DOHH2 (cell line): ENCODE measurements at regions not wholly inside any gene's neighbourhood (a gene's known extent, or its start where the extent isn't known, plus 50 kb on each side); places are given as distances from the start of the nearest gene placed in this dataset.

Experiments used
- H3F3A ChIP-seq: fragments of 200-600 bp; sonication (generic), shearing (Covaris generic); 2 replicates; pipeline ENCODE4 v1.6.0; 2016; ENCODE audit warnings: antibody characterized with exemption, mild to moderate bottlenecking; ENCODE audit not compliant: control insufficient read depth, insufficient read depth
- H3K27ac ChIP-seq: fragments of 200-600 bp; sonication (generic); 2 replicates; pipeline ENCODE4 v1.5.1; 2014; ENCODE audit warnings: low read depth, mild to moderate bottlenecking, low read length, moderate library complexity
- H3K27me3 ChIP-seq: fragments of 200-600 bp; sonication (generic); 2 replicates; pipeline ENCODE4 v1.6.1; 2014; ENCODE audit warnings: mild to moderate bottlenecking, low read length, mixed read lengths; ENCODE audit not compliant: control insufficient read depth
- H3K36me3 ChIP-seq: fragments of 200-600 bp; sonication (generic); 2 replicates; pipeline ENCODE4 v1.6.1; 2014; ENCODE audit warnings: mild to moderate bottlenecking, low read length, moderate library complexity, mixed read lengths; ENCODE audit not compliant: control insufficient read depth
- H3K4me1 ChIP-seq: fragments of 200-600 bp; sonication (generic); 2 replicates; pipeline ENCODE4 v1.6.1; 2014; ENCODE audit warnings: mild to moderate bottlenecking, low read length, mixed read lengths; ENCODE audit not compliant: control insufficient read depth
- H3K4me2 ChIP-seq: fragments of 200-600 bp; sonication (generic); 2 replicates; pipeline ENCODE4 v1.6.0; 2014; ENCODE audit warnings: mild to moderate bottlenecking, low read length, moderate library complexity
- H3K4me3 ChIP-seq: fragments of 200-600 bp; sonication (generic); 2 replicates; pipeline ENCODE4 v1.5.1; 2014; ENCODE audit warnings: mild to moderate bottlenecking, low read length, mixed read lengths
- H3K79me2 ChIP-seq: fragments of 200-600 bp; sonication (generic); 2 replicates; pipeline ENCODE4 v1.6.1; 2014; ENCODE audit warnings: mild to moderate bottlenecking, low read length, mixed read lengths; ENCODE audit not compliant: control insufficient read depth
- H3K9me2 ChIP-seq: fragments of 200-600 bp; sonication (generic); replicated peaks from 2 replicates; pipeline ENCODE4 v1.6.1; 2014; ENCODE audit warnings: mild to moderate bottlenecking, low read length, mixed read lengths; ENCODE audit not compliant: control insufficient read depth
- H3K9me3 ChIP-seq: fragments of 200-600 bp; sonication (generic); 2 replicates; pipeline ENCODE4 v1.6.1; 2014; ENCODE audit warnings: antibody characterized with exemption, low read length, mixed read lengths; ENCODE audit not compliant: control insufficient read depth, insufficient read depth
- H4K20me1 ChIP-seq: fragments of 200-600 bp; sonication (generic); 2 replicates; pipeline ENCODE4 v1.6.0; 2014; ENCODE audit warnings: low read depth, mild to moderate bottlenecking, antibody characterized with exemption, low read length, moderate library complexity; ENCODE audit not compliant: control insufficient read depth, insufficient read depth
- CTCF ChIP-seq: fragments of 200-600 bp; sonication (generic); IDR thresholded peaks from one replicate; pipeline ENCODE4 v1.5.1; 2014; ENCODE audit warnings: antibody characterized with exemption, mild to moderate bottlenecking, low read depth, low read length; ENCODE audit not compliant: poor library complexity, severe bottlenecking
- EZH2phosphoT487 ChIP-seq: fragments of 200-600 bp; sonication (generic); IDR thresholded peaks from 2 replicates; pipeline ENCODE4 v1.6.1; 2017; ENCODE audit warnings: borderline replicate concordance, mild to moderate bottlenecking, antibody characterized with exemption, low read length, moderate library complexity, mixed read lengths

- no peak overlapping the region for H3K27ac ChIP-seq
- no peak overlapping the region for H3K4me3 ChIP-seq
- H3K27me3 ChIP-seq, result peaks cover 6% of the 10 kb centered on the region
- H3K4me1 ChIP-seq, result peaks cover 6% of the 10 kb centered on the region
- no peaks in the 10 kb centered on the region for H3F3A ChIP-seq
- TF ChIP-seq CTCF (no peak), EZH2phosphoT487 (no peak)
- no peaks in the 10 kb centered on the region for H3K79me2 ChIP-seq
- H3K9me3 ChIP-seq, result no peaks in the 10 kb centered on the region
- no peaks in the 10 kb centered on the region for H3K9me2 ChIP-seq
- no peak overlapping the region for H3K4me2 ChIP-seq
- no peaks in the 10 kb centered on the region for H3K36me3 ChIP-seq
- H4K20me1 ChIP-seq, result no peaks in the 10 kb centered on the region
These were observed 66.9 kb upstream of the WDR1 start for GRCh38 chr4:10183462-10183861.

GRCh38 chr4:10182446-10183424 lies 66.1 kb upstream of the WDR1 start:
- H3K4me1 ChIP-seq, result peaks cover 6% of the 10 kb centered on the region
- TF ChIP-seq EZH2phosphoT487 (no peak), CTCF (no peak)
- H4K20me1 ChIP-seq, result no peaks in the 10 kb centered on the region
- peaks cover 6% of the 10 kb centered on the region for H3K27me3 ChIP-seq
- no peaks in the 10 kb centered on the region for H3K9me2 ChIP-seq
- H3K4me2 ChIP-seq, result no peak overlapping the region
- H3K9me3 ChIP-seq, result no peaks in the 10 kb centered on the region
- no peaks in the 10 kb centered on the region for H3K79me2 ChIP-seq
- no peak overlapping the region for H3K4me3 ChIP-seq
- H3K36me3 ChIP-seq, result no peaks in the 10 kb centered on the region
- H3K27ac ChIP-seq, result no peak overlapping the region
- H3F3A ChIP-seq, result no peaks in the 10 kb centered on the region

- H3K4me3 ChIP-seq, result no peak overlapping the region
- H3K9me2 ChIP-seq, result no peaks in the 10 kb centered on the region
- TF ChIP-seq EZH2phosphoT487 (no peak), CTCF (no peak)
- no peaks in the 10 kb centered on the region for H3K36me3 ChIP-seq
- no peaks in the 10 kb centered on the region for H4K20me1 ChIP-seq
- no peaks in the 10 kb centered on the region for H3K79me2 ChIP-seq
- no peak overlapping the region for H3K4me2 ChIP-seq
- no peak overlapping the region for H3K27ac ChIP-seq
- peaks cover 4% of the 10 kb centered on the region for H3K27me3 ChIP-seq
- no peaks in the 10 kb centered on the region for H3F3A ChIP-seq
- H3K4me1 ChIP-seq, result peaks cover 6% of the 10 kb centered on the region
- no peaks in the 10 kb centered on the region for H3K9me3 ChIP-seq
These were observed 65.3 kb upstream of the WDR1 start for GRCh38 chr4:10181745-10182445.
